Liver (tissue), 8 donors: ENCODE measurements at regions not wholly inside any gene's neighbourhood (a gene's known extent, or its start where the extent isn't known, plus 50 kb on each side); places are given as distances from the start of the nearest gene placed in this dataset.

Experiments used
- DNase-seq: peaks from one replicate; pipeline ENCODE4 v3.0.0-alpha.2; 2017; ENCODE audit warnings: low spot score
- H3K27ac ChIP-seq, 2 donors: one replicate each; pipeline ENCODE4 v1.7.0; 2013; ENCODE audit warnings: inconsistent platforms in 2 of 2, low read length in 2 of 2, control low read depth in 1 of 2, low read depth in 1 of 2, mild to moderate bottlenecking in 1 of 2
- H3K27me3 ChIP-seq, 4 donors: one replicate each; pipeline versions ENCODE4 v1.6.1 to v1.7.0; 2013; ENCODE audit warnings: low read length in 3 of 4, inconsistent platforms in 1 of 4, mild to moderate bottlenecking in 1 of 4, moderate library complexity in 1 of 4; ENCODE audit not compliant: control insufficient read depth in 4 of 4, insufficient read depth in 4 of 4
- H3K36me3 ChIP-seq, 4 donors: one replicate each; pipeline versions ENCODE4 v1.6.1 to v1.7.0; 2013; ENCODE audit warnings: low read length in 3 of 4, mild to moderate bottlenecking in 3 of 4, low read depth in 1 of 4, moderate library complexity in 1 of 4; ENCODE audit not compliant: control insufficient read depth in 4 of 4, insufficient read depth in 3 of 4
- H3K4me1 ChIP-seq, 4 donors: one replicate each; pipeline versions ENCODE4 v1.6.1 to v1.7.0; 2013; ENCODE audit warnings: low read length in 3 of 4, mild to moderate bottlenecking in 3 of 4, moderate library complexity in 1 of 4; ENCODE audit not compliant: control insufficient read depth in 4 of 4, insufficient read depth in 4 of 4
- H3K4me3 ChIP-seq, 3 donors: one replicate each; pipeline versions ENCODE4 v1.6.1 to v1.7.0; 2013; ENCODE audit warnings: low read length in 3 of 3, control low read depth in 1 of 3, low read depth in 1 of 3, mild to moderate bottlenecking in 1 of 3
- H3K9ac ChIP-seq, 2 donors: one replicate each; pipeline ENCODE4 v1.7.0; 2013; ENCODE audit warnings: low read length in 2 of 2, mild to moderate bottlenecking in 2 of 2, moderate library complexity in 2 of 2, control low read depth in 1 of 2, low read depth in 1 of 2
- H3K9me3 ChIP-seq, 4 donors: one replicate each; pipeline versions ENCODE4 v1.6.1 to v1.7.0; 2013; ENCODE audit warnings: low read length in 3 of 4; ENCODE audit not compliant: control insufficient read depth in 4 of 4
- ATF3 ChIP-seq: IDR thresholded peaks from 2 replicates; pipeline ENCODE4 v1.6.1; 2016; ENCODE audit warnings: antibody characterized with exemption
- EGR1 ChIP-seq, 2 donors: IDR thresholded peaks; 2 replicates each; pipeline ENCODE4 v1.6.1; 2016 to 2018; ENCODE audit warnings: antibody characterized with exemption in 2 of 2, low read depth in 2 of 2
- FOXA1 ChIP-seq: IDR thresholded peaks from 2 replicates; pipeline ENCODE4 v1.6.1; 2016; ENCODE audit warnings: antibody characterized with exemption
- FOXA2 ChIP-seq: IDR thresholded peaks from 2 replicates; pipeline ENCODE4 v1.6.1; 2016; ENCODE audit warnings: antibody characterized with exemption
- GABPA ChIP-seq, 2 donors: IDR thresholded peaks in 1 of 2; conservative IDR thresholded peaks in 1 of 2; 2 replicates each; pipeline ENCODE4 v1.6.1; 2016; ENCODE audit warnings: antibody characterized with exemption in 2 of 2, mild to moderate bottlenecking in 1 of 2, moderate library complexity in 1 of 2
- HNF4A ChIP-seq, 2 donors: conservative IDR thresholded peaks; 2 replicates each; pipeline ENCODE4 v1.6.1; 2016; ENCODE audit warnings: antibody characterized with exemption in 2 of 2, mild to moderate bottlenecking in 2 of 2
- HNF4G ChIP-seq: IDR thresholded peaks from 2 replicates; pipeline ENCODE4 v1.6.1; 2016; ENCODE audit warnings: antibody characterized with exemption
- JUND ChIP-seq, 2 donors: IDR thresholded peaks; 2 replicates each; pipeline ENCODE4 v1.6.1; 2016; ENCODE audit warnings: antibody characterized with exemption in 2 of 2
- NR2F2 ChIP-seq: IDR thresholded peaks from 2 replicates; pipeline ENCODE4 v1.6.1; 2016; ENCODE audit warnings: antibody characterized with exemption
- RAD21 ChIP-seq, 2 donors: IDR thresholded peaks; 2 replicates each; pipeline ENCODE4 v1.6.1; 2016; ENCODE audit warnings: antibody characterized with exemption in 2 of 2, mild to moderate bottlenecking in 2 of 2
- RXRA ChIP-seq, 2 donors: IDR thresholded peaks; 2 replicates each; pipeline ENCODE4 v1.6.1; 2017 to 2018; ENCODE audit warnings: antibody characterized with exemption in 2 of 2, mild to moderate bottlenecking in 1 of 2
- SP1 ChIP-seq: IDR thresholded peaks from 2 replicates; pipeline ENCODE4 v1.6.1; 2018; ENCODE audit warnings: antibody characterized with exemption, mild to moderate bottlenecking
- TAF1 ChIP-seq: conservative IDR thresholded peaks from 2 replicates; pipeline ENCODE4 v1.6.1; 2016; ENCODE audit warnings: antibody characterized with exemption, mild to moderate bottlenecking
- YY1 ChIP-seq: IDR thresholded peaks from 2 replicates; pipeline ENCODE4 v1.6.1; 2016; ENCODE audit warnings: antibody characterized with exemption, mild to moderate bottlenecking
- WGBS: extraction: QIAGEN DNeasy Blood & Tissue Kit; methylation state at CpG from one replicate; pipeline ENCODE4 v1.1.7; 2013; 5-methylcytosine and 5-hydroxymethylcytosine counted together
- TF ChIP-seq, protein P1 (sequence below): IDR thresholded peaks from 2 replicates; pipeline ENCODE4 v1.6.1; 2016; ENCODE audit warnings: antibody characterized with exemption
- TF ChIP-seq, protein P2 (sequence below): IDR thresholded peaks from 2 replicates; pipeline ENCODE4 v1.6.1; 2016; ENCODE audit warnings: antibody characterized with exemption, mild to moderate bottlenecking
- TF ChIP-seq, protein P3 (sequence below): fragments of 150-350 bp; IDR thresholded peaks from 2 replicates; pipeline ENCODE4 v1.5.1; 2017; ENCODE audit warnings: improper control_type of control experiment, low read depth, low read length; ENCODE audit not compliant: missing input control
- donor health status: healthy.
- donor health status: healthy.
- donor health status: healthy.
- donor health status: healthy.
- donor health status: healthy.

GRCh38 chr4:112823606-112824005 is 186.7 kb downstream of the LARP7 start:
- Histone ChIP-seq H3K27ac (no peak overlapping the region), H3K27me3 (peaks cover 0 to 2% (median 0%) of the 10 kb centered on the region in 4 donors), H3K4me3 (no peak overlapping the region), H3K36me3 (no peaks in the 10 kb centered on the region), H3K9me3 (no peaks in the 10 kb centered on the region), H3K9ac (no peak overlapping the region), H3K4me1 (no peaks in the 10 kb centered on the region)
- no peak for TF ChIP-seq HNF4A (conservative IDR thresholded peaks at IDR 0.05)
- no peak for TF ChIP-seq JUND (IDR thresholded peaks at IDR 0.05)
- DNase-seq, result no peak
- WGBS, result 83% methylated on average over 2 of the region's 2 CpGs

DNA sequence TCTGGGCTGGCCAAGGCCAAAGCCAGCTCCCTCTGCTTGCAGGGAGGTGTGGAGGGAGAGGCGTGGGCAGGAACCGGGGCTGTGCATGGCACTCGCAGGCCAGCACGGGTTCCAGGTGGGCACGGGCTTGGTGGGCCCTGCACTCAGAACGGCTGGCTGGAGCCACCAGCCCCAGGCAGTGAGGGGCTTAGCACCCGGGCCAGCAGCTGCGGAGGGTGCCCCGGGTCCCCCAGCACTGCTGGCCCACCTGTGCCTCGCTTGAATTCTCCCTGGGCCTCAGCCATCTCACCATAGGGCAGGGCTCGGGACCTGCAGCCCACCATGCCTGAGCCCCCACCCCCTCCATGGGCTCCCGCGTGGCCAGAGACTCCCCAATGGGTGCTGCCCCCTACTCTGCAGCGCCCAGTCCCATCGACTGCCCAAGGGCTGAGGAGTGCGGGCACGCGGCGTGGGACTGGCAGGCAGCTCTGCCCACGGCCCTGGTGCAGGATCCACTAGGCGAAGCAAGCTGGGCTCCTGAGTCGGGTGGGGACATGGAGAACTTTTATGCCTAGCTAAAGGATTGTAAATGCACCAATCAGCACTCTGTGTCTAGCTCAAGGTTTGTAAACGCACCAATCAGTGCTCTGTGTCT is 193.9 kb downstream of the LARP7 start:
- 92% methylated on average over 23 of the region's 23 CpGs for WGBS
- H3K9ac ChIP-seq, result no peak overlapping the region
- no peak overlapping the region for H3K4me3 ChIP-seq
- H3K27ac ChIP-seq, result no peak overlapping the region
- TF ChIP-seq TAF1 (no peak), SP1 (no peak), HNF4G (no peak), YY1 (no peak), FOXA1 (no peak), GABPA (IDR thresholded peaks at IDR 0.05 in 1 of 2, conservative IDR thresholded peaks at IDR 0.05 in 1 of 2) (no peak), EGR1 (IDR thresholded peaks at IDR 0.05; ENCODE audit: low read depth in 2 of 2) (no peak), NR2F2 (no peak)
- TF ChIP-seq, protein P1, sequence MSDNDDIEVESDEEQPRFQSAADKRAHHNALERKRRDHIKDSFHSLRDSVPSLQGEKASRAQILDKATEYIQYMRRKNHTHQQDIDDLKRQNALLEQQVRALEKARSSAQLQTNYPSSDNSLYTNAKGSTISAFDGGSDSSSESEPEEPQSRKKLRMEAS, result no peak
- TF ChIP-seq, protein P2, sequence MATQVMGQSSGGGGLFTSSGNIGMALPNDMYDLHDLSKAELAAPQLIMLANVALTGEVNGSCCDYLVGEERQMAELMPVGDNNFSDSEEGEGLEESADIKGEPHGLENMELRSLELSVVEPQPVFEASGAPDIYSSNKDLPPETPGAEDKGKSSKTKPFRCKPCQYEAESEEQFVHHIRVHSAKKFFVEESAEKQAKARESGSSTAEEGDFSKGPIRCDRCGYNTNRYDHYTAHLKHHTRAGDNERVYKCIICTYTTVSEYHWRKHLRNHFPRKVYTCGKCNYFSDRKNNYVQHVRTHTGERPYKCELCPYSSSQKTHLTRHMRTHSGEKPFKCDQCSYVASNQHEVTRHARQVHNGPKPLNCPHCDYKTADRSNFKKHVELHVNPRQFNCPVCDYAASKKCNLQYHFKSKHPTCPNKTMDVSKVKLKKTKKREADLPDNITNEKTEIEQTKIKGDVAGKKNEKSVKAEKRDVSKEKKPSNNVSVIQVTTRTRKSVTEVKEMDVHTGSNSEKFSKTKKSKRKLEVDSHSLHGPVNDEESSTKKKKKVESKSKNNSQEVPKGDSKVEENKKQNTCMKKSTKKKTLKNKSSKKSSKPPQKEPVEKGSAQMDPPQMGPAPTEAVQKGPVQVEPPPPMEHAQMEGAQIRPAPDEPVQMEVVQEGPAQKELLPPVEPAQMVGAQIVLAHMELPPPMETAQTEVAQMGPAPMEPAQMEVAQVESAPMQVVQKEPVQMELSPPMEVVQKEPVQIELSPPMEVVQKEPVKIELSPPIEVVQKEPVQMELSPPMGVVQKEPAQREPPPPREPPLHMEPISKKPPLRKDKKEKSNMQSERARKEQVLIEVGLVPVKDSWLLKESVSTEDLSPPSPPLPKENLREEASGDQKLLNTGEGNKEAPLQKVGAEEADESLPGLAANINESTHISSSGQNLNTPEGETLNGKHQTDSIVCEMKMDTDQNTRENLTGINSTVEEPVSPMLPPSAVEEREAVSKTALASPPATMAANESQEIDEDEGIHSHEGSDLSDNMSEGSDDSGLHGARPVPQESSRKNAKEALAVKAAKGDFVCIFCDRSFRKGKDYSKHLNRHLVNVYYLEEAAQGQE, result no peak
- no peaks in the 10 kb centered on the region for H3K4me1 ChIP-seq
- no peak for DNase-seq
- no peaks in the 10 kb centered on the region for H3K36me3 ChIP-seq
- H3K9me3 ChIP-seq, result no peaks in the 10 kb centered on the region
- no peaks in the 10 kb centered on the region for H3K27me3 ChIP-seq

- H3K27ac ChIP-seq, result no peak overlapping the region
- TF ChIP-seq FOXA1 (no peak), YY1 (no peak), NR2F2 (no peak), GABPA (IDR thresholded peaks at IDR 0.05 in 1 of 2, conservative IDR thresholded peaks at IDR 0.05 in 1 of 2) (no peak), ATF3 (no peak), HNF4A (conservative IDR thresholded peaks at IDR 0.05) (no peak), FOXA2 (no peak), HNF4G (no peak), JUND (IDR thresholded peaks at IDR 0.05) (no peak), SP1 (no peak), RAD21 (IDR thresholded peaks at IDR 0.05) (no peak), RXRA (IDR thresholded peaks at IDR 0.05) (no peak)
- TF ChIP-seq, protein P3, sequence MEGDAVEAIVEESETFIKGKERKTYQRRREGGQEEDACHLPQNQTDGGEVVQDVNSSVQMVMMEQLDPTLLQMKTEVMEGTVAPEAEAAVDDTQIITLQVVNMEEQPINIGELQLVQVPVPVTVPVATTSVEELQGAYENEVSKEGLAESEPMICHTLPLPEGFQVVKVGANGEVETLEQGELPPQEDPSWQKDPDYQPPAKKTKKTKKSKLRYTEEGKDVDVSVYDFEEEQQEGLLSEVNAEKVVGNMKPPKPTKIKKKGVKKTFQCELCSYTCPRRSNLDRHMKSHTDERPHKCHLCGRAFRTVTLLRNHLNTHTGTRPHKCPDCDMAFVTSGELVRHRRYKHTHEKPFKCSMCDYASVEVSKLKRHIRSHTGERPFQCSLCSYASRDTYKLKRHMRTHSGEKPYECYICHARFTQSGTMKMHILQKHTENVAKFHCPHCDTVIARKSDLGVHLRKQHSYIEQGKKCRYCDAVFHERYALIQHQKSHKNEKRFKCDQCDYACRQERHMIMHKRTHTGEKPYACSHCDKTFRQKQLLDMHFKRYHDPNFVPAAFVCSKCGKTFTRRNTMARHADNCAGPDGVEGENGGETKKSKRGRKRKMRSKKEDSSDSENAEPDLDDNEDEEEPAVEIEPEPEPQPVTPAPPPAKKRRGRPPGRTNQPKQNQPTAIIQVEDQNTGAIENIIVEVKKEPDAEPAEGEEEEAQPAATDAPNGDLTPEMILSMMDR, result no peak
- no peak overlapping the region for H3K9ac ChIP-seq
- no peak overlapping the region for H3K4me3 ChIP-seq
- H3K9me3 ChIP-seq, result peaks cover 0 to 5% (median 0%) of the 10 kb centered on the region in 4 donors
- H3K27me3 ChIP-seq, result no peaks in the 10 kb centered on the region
- no peak for DNase-seq
- no peaks in the 10 kb centered on the region for H3K4me1 ChIP-seq
- H3K36me3 ChIP-seq, result no peaks in the 10 kb centered on the region
Observed at GRCh38 chr4:112832493-112832892, 195.6 kb downstream of the LARP7 start.
